Loucy (cell line): ENCODE measurements at regions not wholly inside any gene's neighbourhood (a gene's known extent, or its start where the extent isn't known, plus 50 kb on each side); places are given as distances from the start of the nearest gene placed in this dataset.

Source experiments
- CTCF ChIP-seq: fragments of 200-600 bp; sonication (generic); conservative IDR thresholded peaks from 2 replicates; pipeline ENCODE4 v1.5.1; 2014; ENCODE audit warnings: mild to moderate bottlenecking, antibody characterized with exemption, low read length
- EZH2phosphoT487 ChIP-seq: fragments of 200-600 bp; IDR thresholded peaks from 2 replicates; pipeline ENCODE4 v1.6.1; 2018; ENCODE audit warnings: antibody characterized with exemption, mild to moderate bottlenecking, moderate library complexity, borderline replicate concordance

DNA sequence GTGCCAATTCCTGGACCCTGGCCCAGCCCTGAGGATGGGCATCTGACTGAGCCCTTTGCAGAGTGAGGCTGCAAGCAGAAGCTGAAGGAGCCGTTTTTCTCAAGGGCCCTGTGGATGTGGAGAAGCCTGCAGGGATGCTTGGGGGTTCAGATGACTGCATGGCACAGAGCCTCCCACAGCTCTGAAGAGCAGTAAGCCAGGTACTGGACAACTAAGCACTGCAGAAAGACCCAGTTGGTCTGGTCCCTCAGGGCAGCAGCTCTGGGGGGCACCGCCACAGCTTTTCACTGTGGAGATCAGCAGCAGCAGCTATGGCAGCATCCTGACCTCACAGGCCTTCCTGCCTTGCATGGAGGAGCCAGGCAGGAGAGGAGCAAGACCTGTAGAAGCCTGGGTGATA, 67.6 kb downstream of the CRYGS start:
- TF ChIP-seq CTCF (no peak), EZH2phosphoT487 (no peak)
